ENCODE measurements at regions not wholly inside any gene's neighbourhood (a gene's known extent, or its start where the extent isn't known, plus 50 kb on each side); places are given as distances from the start of the nearest gene placed in this dataset.
A peak's percentile ranks its signal among the peaks of the same experiment; 100 is the strongest.

- no peak for DNase-seq (ENCODE audit: low read depth, low spot score)
- no peaks in the 10 kb centered on the region for H3K9me3 ChIP-seq (ENCODE audit: insufficient read depth, low read length)
- H3K4me1 ChIP-seq (ENCODE audit: insufficient read depth, insufficient read length) = no peaks in the 10 kb centered on the region
- peaks cover 3% of the 10 kb centered on the region for H3K36me3 ChIP-seq (ENCODE audit: insufficient read depth, insufficient read length, low read length)
- TF ChIP-seq SUZ12 (IDR thresholded peaks at IDR 0.05; ENCODE audit: extremely low read depth, insufficient read depth, insufficient read length) (no peak), ZNF274 (IDR thresholded peaks at IDR 0.05; ENCODE audit: low read depth, low read length) (no peak)
- H3K9ac ChIP-seq (ENCODE audit: insufficient read length, low read depth) = no peak overlapping the region
- H3K27me3 ChIP-seq (ENCODE audit: insufficient read depth, insufficient read length) = no peaks in the 10 kb centered on the region
- no peak overlapping the region for H3K4me3 ChIP-seq (ENCODE audit: insufficient read length, low read depth)
These were observed 51.0 kb upstream of the SPINK5 start for GRCh38 chr5:148012801-148013200.

GRCh38 chr5:148011398-148012137, 52.2 kb upstream of the SPINK5 start:
- Histone ChIP-seq H3K36me3 (ENCODE audit: insufficient read depth, insufficient read length, low read length) (peaks cover 4% of the 10 kb centered on the region), H3K27me3 (ENCODE audit: insufficient read depth, insufficient read length) (no peaks in the 10 kb centered on the region), H3K9ac (ENCODE audit: insufficient read length, low read depth) (no peak overlapping the region), H3K4me1 (ENCODE audit: insufficient read depth, insufficient read length) (no peaks in the 10 kb centered on the region), H3K9me3 (ENCODE audit: insufficient read depth, low read length) (no peaks in the 10 kb centered on the region), H3K4me3 (ENCODE audit: insufficient read length, low read depth) (no peak overlapping the region)
- TF ChIP-seq ZNF274 (IDR thresholded peaks at IDR 0.05; ENCODE audit: low read depth, low read length) (no peak), YY1 (IDR thresholded peaks at IDR 0.05; ENCODE audit: insufficient read depth, insufficient read length) (no peak), SUZ12 (IDR thresholded peaks at IDR 0.05; ENCODE audit: extremely low read depth, insufficient read depth, insufficient read length) (no peak)
- DNase-seq (ENCODE audit: low read depth, low spot score) = no peak

GRCh38 chr5:148005788-148006520, 57.8 kb upstream of the SPINK5 start:
- peaks cover 19% of the 10 kb centered on the region for H3K9me3 ChIP-seq (ENCODE audit: insufficient read depth, low read length)
- no peaks in the 10 kb centered on the region for H3K4me1 ChIP-seq (ENCODE audit: insufficient read depth, insufficient read length)
- H3K36me3 ChIP-seq (ENCODE audit: insufficient read depth, insufficient read length, low read length) = peaks cover 6% of the 10 kb centered on the region
- H3K4me3 ChIP-seq (ENCODE audit: insufficient read length, low read depth) = no peak overlapping the region
- DNase-seq (ENCODE audit: low read depth, low spot score) = peak; percentile 36
- H3K9ac ChIP-seq (ENCODE audit: insufficient read length, low read depth) = no peak overlapping the region
- H3K27me3 ChIP-seq (ENCODE audit: insufficient read depth, insufficient read length) = no peaks in the 10 kb centered on the region
- TF ChIP-seq SUZ12 (IDR thresholded peaks at IDR 0.05; ENCODE audit: extremely low read depth, insufficient read depth, insufficient read length) (no peak), ZNF274 (IDR thresholded peaks at IDR 0.05; ENCODE audit: low read depth, low read length) (no peak), YY1 (IDR thresholded peaks at IDR 0.05; ENCODE audit: insufficient read depth, insufficient read length) (no peak)

GRCh38 chr5:148003226-148003625, 60.6 kb upstream of the SPINK5 start:
- TF ChIP-seq YY1 (IDR thresholded peaks at IDR 0.05; ENCODE audit: insufficient read depth, insufficient read length) (no peak), ZNF274 (IDR thresholded peaks at IDR 0.05; ENCODE audit: low read depth, low read length) (no peak), SUZ12 (IDR thresholded peaks at IDR 0.05; ENCODE audit: extremely low read depth, insufficient read depth, insufficient read length) (no peak)
- no peak overlapping the region for H3K9ac ChIP-seq (ENCODE audit: insufficient read length, low read depth)
- no peak for DNase-seq (ENCODE audit: low read depth, low spot score)
- no peaks in the 10 kb centered on the region for H3K27me3 ChIP-seq (ENCODE audit: insufficient read depth, insufficient read length)
- H3K4me1 ChIP-seq (ENCODE audit: insufficient read depth, insufficient read length) = no peaks in the 10 kb centered on the region
- peaks cover 33% of the 10 kb centered on the region for H3K9me3 ChIP-seq (ENCODE audit: insufficient read depth, low read length)
- H3K4me3 ChIP-seq (ENCODE audit: insufficient read length, low read depth) = no peak overlapping the region
- peaks cover 6% of the 10 kb centered on the region for H3K36me3 ChIP-seq (ENCODE audit: insufficient read depth, insufficient read length, low read length)

GRCh38 chr5:148002451-148002850, 61.3 kb upstream of the SPINK5 start:
- Histone ChIP-seq H3K4me3 (ENCODE audit: insufficient read length, low read depth) (no peak overlapping the region), H3K36me3 (ENCODE audit: insufficient read depth, insufficient read length, low read length) (peaks cover 6% of the 10 kb centered on the region), H3K9ac (ENCODE audit: insufficient read length, low read depth) (no peak overlapping the region), H3K4me1 (ENCODE audit: insufficient read depth, insufficient read length) (no peaks in the 10 kb centered on the region), H3K27me3 (ENCODE audit: insufficient read depth, insufficient read length) (no peaks in the 10 kb centered on the region), H3K9me3 (ENCODE audit: insufficient read depth, low read length) (peaks cover 33% of the 10 kb centered on the region)
- DNase-seq (ENCODE audit: low read depth, low spot score) = no peak
- no peak for TF ChIP-seq SUZ12 (IDR thresholded peaks at IDR 0.05; ENCODE audit: extremely low read depth, insufficient read depth, insufficient read length)
- no peak for TF ChIP-seq YY1 (IDR thresholded peaks at IDR 0.05; ENCODE audit: insufficient read depth, insufficient read length)
- TF ChIP-seq ZNF274 (IDR thresholded peaks at IDR 0.05; ENCODE audit: low read depth, low read length) = no peak

- Histone ChIP-seq H3K9me3 (ENCODE audit: insufficient read depth, low read length) (peaks cover 33% of the 10 kb centered on the region), H3K4me3 (ENCODE audit: insufficient read length, low read depth) (no peak overlapping the region), H3K4me1 (ENCODE audit: insufficient read depth, insufficient read length) (no peaks in the 10 kb centered on the region), H3K27me3 (ENCODE audit: insufficient read depth, insufficient read length) (no peaks in the 10 kb centered on the region), H3K9ac (ENCODE audit: insufficient read length, low read depth) (no peak overlapping the region), H3K36me3 (ENCODE audit: insufficient read depth, insufficient read length, low read length) (no peaks in the 10 kb centered on the region)
- TF ChIP-seq SUZ12 (IDR thresholded peaks at IDR 0.05; ENCODE audit: extremely low read depth, insufficient read depth, insufficient read length) (no peak), YY1 (IDR thresholded peaks at IDR 0.05; ENCODE audit: insufficient read depth, insufficient read length) (no peak), ZNF274 (IDR thresholded peaks at IDR 0.05; ENCODE audit: low read depth, low read length) (no peak)
- no peak for DNase-seq (ENCODE audit: low read depth, low spot score)
These were observed 63.7 kb upstream of the SPINK5 start for GRCh38 chr5:148000036-148000435.

GRCh38 chr5:147998704-147999103, 65.1 kb upstream of the SPINK5 start:
- Histone ChIP-seq H3K27me3 (ENCODE audit: insufficient read depth, insufficient read length) (no peaks in the 10 kb centered on the region), H3K36me3 (ENCODE audit: insufficient read depth, insufficient read length, low read length) (no peaks in the 10 kb centered on the region), H3K9me3 (ENCODE audit: insufficient read depth, low read length) (peaks cover 33% of the 10 kb centered on the region), H3K9ac (ENCODE audit: insufficient read length, low read depth) (no peak overlapping the region), H3K4me1 (ENCODE audit: insufficient read depth, insufficient read length) (no peaks in the 10 kb centered on the region), H3K4me3 (ENCODE audit: insufficient read length, low read depth) (no peak overlapping the region)
- DNase-seq (ENCODE audit: low read depth, low spot score) = no peak
- TF ChIP-seq ZNF274 (IDR thresholded peaks at IDR 0.05; ENCODE audit: low read depth, low read length) (no peak), SUZ12 (IDR thresholded peaks at IDR 0.05; ENCODE audit: extremely low read depth, insufficient read depth, insufficient read length) (no peak), YY1 (IDR thresholded peaks at IDR 0.05; ENCODE audit: insufficient read depth, insufficient read length) (no peak)
